Sigmoid colon (tissue), 6 donors: ENCODE measurements at regions not wholly inside any gene's neighbourhood (a gene's known extent, or its start where the extent isn't known, plus 50 kb on each side); places are given as distances from the start of the nearest gene placed in this dataset.

Source experiments
- DNase-seq: peaks from one replicate; pipeline ENCODE4 v3.0.0-alpha.2; 2019
- H3K27ac ChIP-seq, 4 donors: fragments of 200-600 bp; sonication (generic); one replicate each; pipeline ENCODE4 v1.5.1; 2016 to 2019; ENCODE audit warnings: mild to moderate bottlenecking in 1 of 4
- H3K27me3 ChIP-seq, 3 donors: fragments of 200-600 bp; sonication (generic); one replicate each; pipeline ENCODE4 v1.5.1; 2019; ENCODE audit warnings: mild to moderate bottlenecking in 1 of 3
- H3K36me3 ChIP-seq, 4 donors: fragments of 200-600 bp; sonication (generic); one replicate each; pipeline ENCODE4 v1.5.1; 2016 to 2019
- H3K4me1 ChIP-seq, 4 donors: fragments of 200-600 bp; sonication (generic); one replicate each; pipeline ENCODE4 v1.5.1; 2017 to 2019
- H3K4me3 ChIP-seq, 4 donors: fragments of 200-600 bp; sonication (generic); one replicate each; pipeline ENCODE4 v1.5.1; 2017 to 2019; ENCODE audit warnings: mild to moderate bottlenecking in 2 of 4, moderate library complexity in 1 of 4
- H3K9me3 ChIP-seq, 4 donors: fragments of 200-600 bp in 3 of 4; sonication (generic) in 3 of 4; one replicate each; pipeline versions ENCODE4 v1.5.1 to v1.6.1; 2013 to 2019
- EP300 ChIP-seq, 4 donors: sonication (generic); formaldehyde crosslinking; IDR thresholded peaks; one replicate each; pipeline ENCODE4 v1.6.1; 2017; ENCODE audit warnings: antibody characterized with exemption in 4 of 4
- POLR2A ChIP-seq, 2 donors: fragments of 450-650 bp; IDR thresholded peaks; one replicate each; pipeline ENCODE4 v1.6.1; 2016; ENCODE audit warnings: antibody characterized with exemption in 2 of 2, mild to moderate bottlenecking in 2 of 2, moderate library complexity in 2 of 2
- POLR2AphosphoS5 ChIP-seq, 4 donors: sonication (generic); formaldehyde crosslinking; IDR thresholded peaks; one replicate each; pipeline ENCODE4 v1.6.1; 2017; ENCODE audit warnings: antibody characterized with exemption in 4 of 4
- WGBS, 2 donors: extraction: QIAGEN DNeasy Blood & Tissue Kit; methylation state at CpG; one replicate each; pipeline ENCODE4 v1.1.7; 2013; 5-methylcytosine and 5-hydroxymethylcytosine counted together
- intact Hi-C: fragments of 100-400 bp; cut with DNase I; formaldehyde crosslinking; loops from one replicate; pipeline ENCODE4 v1.15.1; 2023
- TF ChIP-seq, protein P1 (sequence below), 4 experiments: fragments of 450-650 bp in 3 of 4; fragments of 200-600 bp in 1 of 4; IDR thresholded peaks; one replicate each; pipeline ENCODE4 v1.5.1; 2016 to 2019; ENCODE audit warnings: antibody characterized with exemption in 4 of 4, mild to moderate bottlenecking in 3 of 4, moderate library complexity in 2 of 4
- donor health status: healthy with polysubstance abuse.
- donor health status: healthy.

DNA sequence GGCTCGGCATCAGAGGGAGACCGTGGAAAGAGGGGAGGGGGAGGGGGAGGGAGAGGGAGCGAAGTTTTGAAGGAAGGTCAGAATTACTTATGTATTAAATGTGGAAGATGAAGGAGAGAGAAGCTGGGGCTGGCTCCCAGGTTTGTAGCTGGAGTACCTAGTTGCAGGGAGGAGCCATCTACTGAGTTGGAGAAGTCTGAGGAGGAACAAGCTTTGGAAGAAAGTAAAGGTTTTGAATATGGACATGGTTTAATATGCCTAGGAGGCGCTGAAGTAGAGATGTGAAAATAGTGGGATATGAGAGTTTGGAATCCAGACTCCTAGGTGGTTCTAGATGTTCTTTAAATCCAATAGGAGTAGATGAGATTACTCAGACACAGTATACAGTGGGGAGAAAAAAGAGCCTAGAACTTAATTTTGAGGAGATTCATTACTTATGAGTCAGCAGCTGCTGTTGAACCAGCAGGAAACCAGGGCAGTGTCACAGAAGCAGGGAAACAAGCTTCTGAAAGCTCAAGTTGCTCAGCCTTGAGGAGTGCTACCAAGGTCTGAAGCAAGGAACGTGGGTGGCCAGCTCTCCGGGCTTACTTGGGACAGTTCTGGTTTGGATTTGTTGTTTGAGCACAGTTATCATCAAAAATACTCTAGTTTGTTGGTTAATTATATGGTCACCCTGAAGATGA lies 149.3 kb downstream of the UTRN start:
- no peaks in the 10 kb centered on the region for H3K9me3 ChIP-seq
- H3K36me3 ChIP-seq: peaks cover 0 to 50% (median 4%) of the 10 kb centered on the region in 4 donors
- no peaks in the 10 kb centered on the region for H3K4me1 ChIP-seq
- H3K27me3 ChIP-seq: no peaks in the 10 kb centered on the region
- H3K4me3 ChIP-seq: no peak overlapping the region
- TF ChIP-seq, protein P1, sequence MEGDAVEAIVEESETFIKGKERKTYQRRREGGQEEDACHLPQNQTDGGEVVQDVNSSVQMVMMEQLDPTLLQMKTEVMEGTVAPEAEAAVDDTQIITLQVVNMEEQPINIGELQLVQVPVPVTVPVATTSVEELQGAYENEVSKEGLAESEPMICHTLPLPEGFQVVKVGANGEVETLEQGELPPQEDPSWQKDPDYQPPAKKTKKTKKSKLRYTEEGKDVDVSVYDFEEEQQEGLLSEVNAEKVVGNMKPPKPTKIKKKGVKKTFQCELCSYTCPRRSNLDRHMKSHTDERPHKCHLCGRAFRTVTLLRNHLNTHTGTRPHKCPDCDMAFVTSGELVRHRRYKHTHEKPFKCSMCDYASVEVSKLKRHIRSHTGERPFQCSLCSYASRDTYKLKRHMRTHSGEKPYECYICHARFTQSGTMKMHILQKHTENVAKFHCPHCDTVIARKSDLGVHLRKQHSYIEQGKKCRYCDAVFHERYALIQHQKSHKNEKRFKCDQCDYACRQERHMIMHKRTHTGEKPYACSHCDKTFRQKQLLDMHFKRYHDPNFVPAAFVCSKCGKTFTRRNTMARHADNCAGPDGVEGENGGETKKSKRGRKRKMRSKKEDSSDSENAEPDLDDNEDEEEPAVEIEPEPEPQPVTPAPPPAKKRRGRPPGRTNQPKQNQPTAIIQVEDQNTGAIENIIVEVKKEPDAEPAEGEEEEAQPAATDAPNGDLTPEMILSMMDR (IDR thresholded peaks at IDR 0.05): no peak
- no peak for TF ChIP-seq POLR2A (IDR thresholded peaks at IDR 0.05)
- 97% methylated on average over 6 of the region's 6 CpGs for WGBS, 2 donors
- no peak overlapping the region for H3K27ac ChIP-seq
- intact Hi-C loops: no loop called here
- no peak for DNase-seq

DNA sequence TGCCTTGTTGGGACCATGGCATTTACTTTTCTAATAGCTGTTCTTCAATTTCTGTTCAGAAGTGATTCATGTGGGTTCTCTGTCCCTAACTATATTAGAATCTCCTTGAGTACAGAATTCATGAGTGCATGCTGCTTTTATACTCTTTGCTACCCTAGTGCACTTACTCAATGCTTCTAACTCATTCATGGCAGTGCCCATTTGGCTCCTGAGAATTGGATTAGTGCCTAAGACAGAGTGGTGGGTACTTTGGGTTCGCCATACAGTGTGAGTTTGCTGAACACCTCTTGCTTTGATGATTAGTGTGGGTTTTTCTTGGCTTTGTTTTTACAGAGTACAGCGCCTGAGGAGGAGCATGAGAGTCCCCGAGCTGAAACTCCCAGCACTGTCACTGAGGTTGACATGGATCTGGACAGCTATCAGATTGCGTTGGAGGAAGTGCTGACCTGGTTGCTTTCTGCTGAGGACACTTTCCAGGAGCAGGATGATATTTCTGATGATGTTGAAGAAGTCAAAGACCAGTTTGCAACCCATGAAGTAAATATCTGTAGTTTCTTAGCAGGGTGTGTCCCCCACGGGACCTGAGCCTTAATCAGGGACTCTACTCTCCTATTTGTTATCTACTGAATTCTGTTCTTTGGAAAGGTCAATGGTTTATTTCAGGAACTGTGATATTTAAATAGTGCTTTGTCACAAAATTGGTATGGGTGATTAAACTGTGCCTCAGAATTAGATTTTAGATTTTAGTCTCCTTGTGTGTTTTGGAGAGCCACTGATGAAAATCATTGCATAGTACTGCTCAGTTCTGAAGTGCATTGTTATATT lies 150.7 kb downstream of the UTRN start:
- peaks cover 0 to 52% (median 8%) of the 10 kb centered on the region in 4 donors for H3K36me3 ChIP-seq
- H3K27me3 ChIP-seq: no peaks in the 10 kb centered on the region
- H3K27ac ChIP-seq: no peak overlapping the region
- no peaks in the 10 kb centered on the region for H3K4me1 ChIP-seq
- TF ChIP-seq EP300 (IDR thresholded peaks at IDR 0.05) (no peak), POLR2A (IDR thresholded peaks at IDR 0.05) (no peak)
- TF ChIP-seq, protein P1 (IDR thresholded peaks at IDR 0.05): no peak
- H3K9me3 ChIP-seq: no peaks in the 10 kb centered on the region
- no peak overlapping the region for H3K4me3 ChIP-seq
- no peak for DNase-seq
- intact Hi-C loops: no loop called here
- WGBS, 2 donors: 91 to 95% methylated on average over 5 of the region's 5 CpGs

DNA sequence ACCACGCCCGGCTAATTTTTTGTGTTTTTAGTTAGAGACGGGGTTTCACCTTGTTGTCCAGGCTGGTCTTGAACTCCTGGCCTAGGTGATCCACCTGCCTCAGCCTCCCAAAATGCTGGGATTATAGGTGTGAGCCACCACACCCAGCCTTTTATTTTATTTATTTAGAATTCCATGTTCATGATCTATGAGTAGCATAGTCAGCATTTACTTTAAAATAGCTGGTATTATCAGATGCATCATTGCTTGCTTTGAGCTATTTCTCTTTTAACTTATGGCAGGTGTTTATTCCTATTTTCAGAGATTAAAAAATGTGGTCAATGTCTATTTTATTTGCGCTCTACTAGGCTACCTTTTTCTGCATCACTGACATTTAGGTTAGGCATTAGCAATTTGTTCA lies 152.0 kb downstream of the UTRN start:
- no peak for DNase-seq
- no peaks in the 10 kb centered on the region for H3K27me3 ChIP-seq
- TF ChIP-seq POLR2A (IDR thresholded peaks at IDR 0.05): no peak
- TF ChIP-seq, protein P1 (IDR thresholded peaks at IDR 0.05): no peak
- no peak for TF ChIP-seq EP300 (IDR thresholded peaks at IDR 0.05)
- TF ChIP-seq POLR2AphosphoS5 (IDR thresholded peaks at IDR 0.05): no peak
- H3K4me1 ChIP-seq: no peaks in the 10 kb centered on the region
- WGBS, 2 donors: 93 to 97% methylated on average over 4 of the region's 4 CpGs
- H3K4me3 ChIP-seq: no peak overlapping the region
- peaks cover 0 to 57% (median 20%) of the 10 kb centered on the region in 4 donors for H3K36me3 ChIP-seq
- no peak overlapping the region for H3K27ac ChIP-seq
- H3K9me3 ChIP-seq: no peaks in the 10 kb centered on the region
- intact Hi-C loops: no loop called here

DNA sequence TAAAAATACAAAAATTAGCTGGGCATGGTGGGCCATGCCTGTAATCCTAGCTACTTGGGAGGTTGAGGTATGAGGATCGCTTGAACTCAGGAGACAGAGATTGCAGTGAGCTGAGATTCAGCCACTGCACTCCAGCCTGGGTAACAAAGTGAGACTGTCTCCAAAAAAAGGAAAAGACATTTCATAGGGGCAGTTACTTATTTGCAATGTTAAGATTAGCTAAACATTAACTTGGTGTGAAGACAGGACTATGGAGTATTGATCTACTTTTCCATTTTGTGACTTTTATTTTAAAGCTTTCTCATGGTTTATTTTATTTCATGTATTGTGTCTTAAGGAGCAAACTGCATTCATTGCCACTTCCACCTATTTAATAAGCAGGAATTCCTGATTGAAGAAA lies 153.0 kb downstream of the UTRN start:
- peaks cover 0 to 65% (median 20%) of the 10 kb centered on the region in 4 donors for H3K36me3 ChIP-seq
- TF ChIP-seq POLR2A (IDR thresholded peaks at IDR 0.05) (no peak), EP300 (IDR thresholded peaks at IDR 0.05) (no peak), POLR2AphosphoS5 (IDR thresholded peaks at IDR 0.05) (no peak)
- TF ChIP-seq, protein P1 (IDR thresholded peaks at IDR 0.05): no peak
- no peaks in the 10 kb centered on the region for H3K27me3 ChIP-seq
- H3K27ac ChIP-seq: no peak overlapping the region
- no peaks in the 10 kb centered on the region for H3K9me3 ChIP-seq
- no peak overlapping the region for H3K4me3 ChIP-seq
- 95% methylated on average over 1 of the region's 1 CpG for WGBS, 2 donors
- intact Hi-C loops: no loop called here
- H3K4me1 ChIP-seq: no peaks in the 10 kb centered on the region
- no peak for DNase-seq
